Breast epithelium (tissue), 3 donors: ENCODE measurements at regions not wholly inside any gene's neighbourhood (a gene's known extent, or its start where the extent isn't known, plus 50 kb on each side); places are given as distances from the start of the nearest gene placed in this dataset.
"Not testable (repeated sequence)": the region's sequence is repeated elsewhere in the genome, so short reads cannot be mapped to it uniquely, and the experiment has no call there.

Source experiments
- POLR2A ChIP-seq: fragments of 450-650 bp; IDR thresholded peaks from one replicate; pipeline ENCODE4 v1.6.1; 2016; ENCODE audit warnings: antibody characterized with exemption, mild to moderate bottlenecking, moderate library complexity
- POLR2AphosphoS5 ChIP-seq, 3 donors: sonication (generic); formaldehyde crosslinking; IDR thresholded peaks; one replicate each; pipeline ENCODE4 v1.6.1; 2017; ENCODE audit warnings: antibody characterized with exemption in 3 of 3
- TF ChIP-seq, protein P1 (sequence below), 3 donors: fragments of 450-650 bp; IDR thresholded peaks; one replicate each; pipeline ENCODE4 v1.5.1; 2016 to 2017; ENCODE audit warnings: antibody characterized with exemption in 3 of 3, mild to moderate bottlenecking in 3 of 3, moderate library complexity in 3 of 3

DNA sequence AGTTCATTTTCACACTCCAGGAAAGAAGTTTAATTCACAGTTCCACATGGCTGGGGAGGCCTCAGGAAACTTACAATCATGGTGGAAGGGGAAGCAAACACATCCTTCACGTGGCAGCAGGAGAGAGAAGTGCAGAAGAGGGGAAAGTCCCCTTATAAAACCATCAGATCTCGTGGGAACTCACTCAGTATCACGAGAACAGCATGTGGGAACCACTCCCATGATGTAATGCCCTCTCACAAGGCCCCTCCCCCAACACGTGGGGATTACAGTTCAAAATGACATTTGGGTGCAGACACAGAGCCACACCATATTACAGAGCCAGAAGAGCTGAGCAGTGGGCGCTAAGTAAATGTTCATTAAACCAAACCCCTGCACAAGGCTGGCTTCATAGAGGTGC is 126.0 kb downstream of the POTEH start:
- TF ChIP-seq, protein P1, sequence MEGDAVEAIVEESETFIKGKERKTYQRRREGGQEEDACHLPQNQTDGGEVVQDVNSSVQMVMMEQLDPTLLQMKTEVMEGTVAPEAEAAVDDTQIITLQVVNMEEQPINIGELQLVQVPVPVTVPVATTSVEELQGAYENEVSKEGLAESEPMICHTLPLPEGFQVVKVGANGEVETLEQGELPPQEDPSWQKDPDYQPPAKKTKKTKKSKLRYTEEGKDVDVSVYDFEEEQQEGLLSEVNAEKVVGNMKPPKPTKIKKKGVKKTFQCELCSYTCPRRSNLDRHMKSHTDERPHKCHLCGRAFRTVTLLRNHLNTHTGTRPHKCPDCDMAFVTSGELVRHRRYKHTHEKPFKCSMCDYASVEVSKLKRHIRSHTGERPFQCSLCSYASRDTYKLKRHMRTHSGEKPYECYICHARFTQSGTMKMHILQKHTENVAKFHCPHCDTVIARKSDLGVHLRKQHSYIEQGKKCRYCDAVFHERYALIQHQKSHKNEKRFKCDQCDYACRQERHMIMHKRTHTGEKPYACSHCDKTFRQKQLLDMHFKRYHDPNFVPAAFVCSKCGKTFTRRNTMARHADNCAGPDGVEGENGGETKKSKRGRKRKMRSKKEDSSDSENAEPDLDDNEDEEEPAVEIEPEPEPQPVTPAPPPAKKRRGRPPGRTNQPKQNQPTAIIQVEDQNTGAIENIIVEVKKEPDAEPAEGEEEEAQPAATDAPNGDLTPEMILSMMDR (IDR thresholded peaks at IDR 0.05): not testable (repeated sequence)
- not testable (repeated sequence) for TF ChIP-seq POLR2A; POLR2AphosphoS5 (IDR thresholded peaks at IDR 0.05)
